ENCODE measurements at regions not wholly inside any gene's neighbourhood (a gene's known extent, or its start where the extent isn't known, plus 50 kb on each side); places are given as distances from the start of the nearest gene placed in this dataset.
"Not testable (repeated sequence)": the region's sequence is repeated elsewhere in the genome, so short reads cannot be mapped to it uniquely, and the experiment has no call there.

DNA sequence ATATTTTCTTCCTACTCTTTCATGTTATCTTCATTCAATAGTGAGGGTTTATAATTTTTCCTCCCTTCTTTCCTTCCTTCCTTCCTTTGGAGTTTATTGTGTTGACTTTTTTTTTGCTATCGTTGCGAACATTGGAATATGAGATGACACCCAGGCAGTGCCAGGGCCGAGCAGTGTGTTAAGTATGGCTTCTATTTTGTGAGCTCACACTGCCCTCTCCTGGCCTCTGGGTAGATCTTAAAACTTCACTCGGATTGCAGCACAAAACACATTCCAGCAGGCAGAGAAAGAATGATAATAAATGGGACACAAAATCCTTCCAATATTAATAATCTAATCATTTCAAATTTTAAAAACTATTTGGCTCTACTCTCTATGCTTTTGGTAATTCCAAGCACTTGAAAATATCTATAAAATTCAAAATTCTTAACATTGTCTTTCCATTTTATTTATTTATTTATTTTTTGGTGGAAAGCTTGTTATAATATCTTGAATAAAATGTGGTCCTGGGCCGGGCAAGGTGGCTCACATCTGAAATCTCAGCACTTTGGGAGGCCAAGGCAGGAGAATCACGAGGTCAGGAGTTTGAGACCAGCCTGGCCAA is 147.4 kb upstream of the OLIG3 start:
- H3K4me3 Mint-ChIP-seq: no peak overlapping the region
- no peaks in the 10 kb centered on the region for H3K9me3 Mint-ChIP-seq
- DNase-seq (ENCODE audit: low spot score in 2 of 2) (peak; percentile 38 to 66), ATAC-seq (peak; percentile 88)
- peaks cover 15% of the 10 kb centered on the region for H3K4me1 Mint-ChIP-seq
- no peak overlapping the region for H3K27ac Mint-ChIP-seq
- no peaks in the 10 kb centered on the region for H3K36me3 Mint-ChIP-seq

DNA sequence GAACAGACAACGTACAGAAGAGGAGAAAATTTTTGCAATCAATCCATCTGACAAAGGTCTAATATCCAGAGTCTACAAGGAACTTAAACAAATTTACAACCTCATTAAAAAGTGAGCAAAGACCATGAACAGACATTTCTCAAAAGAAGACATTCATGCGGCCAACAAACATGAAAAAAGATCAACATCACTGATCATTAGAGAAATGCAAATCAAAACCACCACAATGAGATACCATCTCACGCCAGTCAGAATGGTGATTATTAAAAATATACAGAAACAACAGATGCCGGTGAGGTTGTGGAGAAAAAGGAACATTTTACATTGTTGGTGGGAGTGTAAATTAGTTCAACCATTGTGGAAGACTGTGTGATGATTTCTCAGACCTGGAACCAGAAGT is 149.0 kb upstream of the OLIG3 start:
- H3K36me3 Mint-ChIP-seq; H3K9me3 Mint-ChIP-seq; H3K27ac Mint-ChIP-seq; DNase-seq (ENCODE audit: low spot score in 2 of 2); ATAC-seq; H3K4me3 Mint-ChIP-seq: not testable (repeated sequence)
- peaks cover 16% of the 10 kb centered on the region for H3K4me1 Mint-ChIP-seq

DNA sequence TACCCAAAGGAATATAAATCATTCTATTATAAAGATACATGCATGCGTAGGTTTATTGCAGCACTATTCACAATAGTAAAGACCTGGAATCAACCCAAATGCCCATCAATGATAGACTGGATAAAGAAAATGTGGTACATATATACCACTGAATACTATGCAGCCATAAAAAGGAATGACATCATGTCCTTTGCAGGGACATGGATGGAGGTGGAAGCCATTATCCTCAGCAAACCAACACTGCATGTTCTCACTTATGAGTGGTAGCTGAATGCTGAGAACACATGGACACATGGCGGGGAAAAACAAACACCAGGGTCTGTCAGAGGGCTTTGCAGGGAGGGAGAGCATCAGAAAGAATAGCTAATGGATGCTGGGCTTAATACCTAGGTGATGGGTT is 149.4 kb upstream of the OLIG3 start:
- ATAC-seq; H3K9me3 Mint-ChIP-seq; DNase-seq (ENCODE audit: low spot score in 2 of 2): not testable (repeated sequence)

DNA sequence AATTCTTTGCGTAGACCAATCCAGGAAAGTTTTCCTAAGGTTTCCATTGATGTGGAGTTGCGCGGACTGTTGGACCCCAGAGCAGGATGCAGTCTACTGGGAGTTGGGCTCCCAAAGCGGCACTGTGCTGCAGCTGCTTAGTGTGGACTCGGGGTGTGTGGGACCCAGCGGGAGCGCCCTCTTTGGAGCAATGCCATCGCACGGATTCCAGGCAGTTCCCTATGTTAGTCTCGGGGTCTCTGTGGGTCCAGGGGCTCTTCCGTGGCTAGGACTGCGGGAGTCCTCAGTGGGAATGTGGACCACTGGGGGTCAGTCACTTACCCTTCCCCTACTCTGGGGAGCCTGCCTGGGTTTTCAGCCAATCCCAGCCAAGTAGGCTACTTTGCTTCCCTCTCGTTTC is 151.7 kb upstream of the OLIG3 start:
- ATAC-seq (no peak), DNase-seq (ENCODE audit: low spot score in 2 of 2) (no peak)
- H3K4me1 Mint-ChIP-seq: peaks cover 7% of the 10 kb centered on the region
- no peak overlapping the region for H3K4me3 Mint-ChIP-seq
- no peaks in the 10 kb centered on the region for H3K36me3 Mint-ChIP-seq
- no peak overlapping the region for H3K27ac Mint-ChIP-seq
- H3K9me3 Mint-ChIP-seq: no peaks in the 10 kb centered on the region

More for the DNA sequence above, 149.4 kb upstream of the OLIG3 start:
- not testable (repeated sequence) for H3K36me3 Mint-ChIP-seq, H3K27ac Mint-ChIP-seq, H3K4me3 Mint-ChIP-seq
- H3K4me1 Mint-ChIP-seq: peaks cover 16% of the 10 kb centered on the region

DNA sequence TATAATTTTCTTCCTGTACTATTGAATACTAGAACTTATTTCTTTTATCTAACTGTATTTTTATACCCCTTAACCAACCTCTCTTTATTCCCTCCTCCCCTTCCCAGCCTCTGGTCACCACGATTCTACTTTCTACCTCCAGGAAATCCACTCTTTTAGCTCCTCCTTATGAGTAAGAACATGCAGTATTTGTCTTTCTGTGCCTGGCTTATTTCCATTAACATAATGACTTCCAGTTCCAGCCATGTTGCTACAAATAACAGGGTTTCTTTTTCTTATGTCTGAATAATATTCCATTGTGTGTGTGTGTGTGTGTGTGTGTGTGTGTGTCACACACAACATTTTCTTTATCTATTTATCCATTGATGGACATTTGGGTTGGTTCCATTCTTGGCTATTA is 152.3 kb upstream of the OLIG3 start:
- no peak overlapping the region for H3K4me3 Mint-ChIP-seq
- no peak overlapping the region for H3K27ac Mint-ChIP-seq
- DNase-seq (ENCODE audit: low spot score in 2 of 2) (no peak), ATAC-seq (no peak)
- H3K36me3 Mint-ChIP-seq: no peaks in the 10 kb centered on the region
- H3K9me3 Mint-ChIP-seq: no peaks in the 10 kb centered on the region
- H3K4me1 Mint-ChIP-seq: peaks cover 7% of the 10 kb centered on the region

DNA sequence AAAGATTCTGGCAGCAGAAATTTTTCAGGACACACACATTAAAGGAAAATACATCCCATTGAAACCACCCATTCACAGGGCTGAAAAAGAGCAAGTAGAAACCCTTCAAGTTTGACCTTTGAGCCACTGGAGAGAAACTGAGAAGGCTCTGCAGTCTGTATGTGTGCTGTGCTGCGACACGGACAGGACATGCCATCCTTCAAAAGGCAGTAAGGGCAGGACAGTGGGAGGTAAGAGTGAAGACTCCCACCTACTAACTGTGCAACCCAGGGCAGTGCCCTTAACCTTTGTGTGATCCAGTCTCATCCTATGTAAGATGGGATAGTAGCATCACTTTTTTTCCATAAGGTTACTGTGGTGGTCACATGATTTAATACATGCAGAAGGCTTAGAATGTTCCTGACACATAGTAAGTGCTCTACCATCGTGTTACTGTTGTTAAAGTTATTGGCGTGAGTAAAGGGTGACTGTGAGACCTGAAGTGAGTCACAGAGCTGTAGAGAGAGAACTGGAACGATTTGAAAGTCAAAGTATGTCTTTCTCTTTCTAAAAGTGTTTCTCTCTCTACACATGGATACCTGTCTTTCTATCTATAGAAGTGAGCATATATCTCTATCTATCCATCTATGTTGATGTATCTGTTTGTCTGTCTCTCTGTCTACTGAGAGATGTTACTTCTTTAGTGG is 153.7 kb upstream of the OLIG3 start:
- H3K4me3 Mint-ChIP-seq: peak overlapping the region; percentile 10
- peaks cover 7% of the 10 kb centered on the region for H3K4me1 Mint-ChIP-seq
- DNase-seq (ENCODE audit: low spot score in 2 of 2): no peak
- no peaks in the 10 kb centered on the region for H3K36me3 Mint-ChIP-seq
- H3K27ac Mint-ChIP-seq: no peak overlapping the region
- H3K9me3 Mint-ChIP-seq: no peaks in the 10 kb centered on the region
- peak; percentile 94 for ATAC-seq

DNA sequence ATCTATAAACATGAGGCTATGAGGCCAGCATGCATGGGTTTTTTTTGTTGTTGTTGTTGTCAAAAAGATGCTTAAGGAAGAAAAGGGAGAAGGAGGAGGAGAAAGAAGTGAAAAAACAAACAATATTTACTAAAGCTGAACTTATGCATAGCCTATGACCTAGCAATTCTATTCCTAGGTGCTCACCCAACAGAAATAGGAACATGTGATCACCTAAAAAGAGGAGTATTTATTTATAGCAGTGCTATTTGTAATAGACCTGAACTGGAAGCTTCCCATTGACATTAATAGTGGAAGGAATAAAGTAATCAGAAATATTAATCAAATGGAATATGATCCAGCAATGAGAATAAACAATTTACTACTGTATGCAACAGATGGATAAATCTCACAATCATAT is 156.5 kb upstream of the OLIG3 start:
- peaks cover 7% of the 10 kb centered on the region for H3K4me1 Mint-ChIP-seq

DNA sequence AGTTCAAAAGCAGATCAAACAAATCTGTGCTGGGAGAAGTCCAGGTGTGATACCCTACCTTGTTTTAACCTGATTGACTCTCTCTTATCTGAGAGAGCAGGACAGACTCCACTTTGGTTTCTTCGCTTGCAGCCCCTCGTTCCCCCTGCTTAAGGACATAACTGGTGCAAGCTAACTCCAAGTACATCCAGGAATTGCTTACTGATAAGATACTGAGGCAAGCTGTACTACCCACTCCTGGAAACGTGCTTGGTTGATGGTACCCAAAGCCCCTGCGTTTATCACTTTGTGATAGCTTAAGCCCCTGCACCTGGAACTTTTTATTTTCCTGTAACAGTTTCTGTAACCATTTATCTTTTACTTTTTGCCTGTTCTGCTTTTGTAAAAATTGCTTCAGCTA is 157.0 kb upstream of the OLIG3 start:
- Mint-ChIP-seq H3K36me3 (no peaks in the 10 kb centered on the region), H3K4me3 (no peak overlapping the region), H3K9me3 (no peaks in the 10 kb centered on the region), H3K4me1 (peaks cover 7% of the 10 kb centered on the region), H3K27ac (no peak overlapping the region)
- no peak for ATAC-seq
- DNase-seq (ENCODE audit: low spot score in 2 of 2): no peak

More for the DNA sequence above, 156.5 kb upstream of the OLIG3 start:
- Mint-ChIP-seq H3K27ac (no peak overlapping the region), H3K4me3 (no peak overlapping the region), H3K36me3 (no peaks in the 10 kb centered on the region), H3K9me3 (no peaks in the 10 kb centered on the region)
- ATAC-seq: no peak
- no peak for DNase-seq (ENCODE audit: low spot score in 2 of 2)

DNA sequence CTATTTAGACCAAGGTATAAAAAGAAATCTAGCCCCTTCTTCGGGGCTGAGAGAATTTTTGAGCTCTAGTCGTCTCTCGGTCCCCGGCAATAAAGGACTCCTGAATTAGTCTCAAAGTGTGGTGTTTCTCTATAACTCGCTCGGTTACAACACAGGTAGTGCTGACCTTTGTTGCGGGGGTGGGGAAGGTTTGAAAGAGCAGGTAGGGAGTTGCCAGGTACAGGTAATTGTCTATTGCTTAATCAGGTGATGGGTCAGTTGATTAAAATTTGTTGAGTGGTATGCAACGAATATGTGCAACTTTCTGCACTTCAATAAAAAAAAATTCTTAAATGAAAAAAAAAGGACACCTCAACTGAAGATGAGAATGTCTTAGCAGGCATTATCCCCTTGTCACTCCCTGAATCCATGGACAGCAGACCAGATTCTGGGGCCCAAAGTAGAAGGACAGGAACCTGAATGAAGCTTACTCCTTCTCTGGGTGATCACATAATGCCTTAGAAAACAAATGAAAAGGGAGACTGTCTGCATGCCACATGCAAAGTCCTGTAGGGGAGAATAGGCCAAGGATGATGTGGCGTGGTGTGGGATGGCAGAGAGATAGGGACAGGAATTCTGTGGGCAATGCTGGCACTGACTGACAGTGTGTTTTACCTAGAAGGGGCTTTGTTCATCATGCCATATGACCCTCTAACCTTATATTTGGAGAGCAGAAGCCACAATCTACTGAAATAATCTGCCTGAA is 157.6 kb upstream of the OLIG3 start:
- ATAC-seq (no peak), DNase-seq (ENCODE audit: low spot score in 2 of 2) (no peak)
- Mint-ChIP-seq H3K36me3 (no peaks in the 10 kb centered on the region), H3K27ac (no peak overlapping the region), H3K4me3 (no peak overlapping the region), H3K4me1 (peaks cover 13% of the 10 kb centered on the region), H3K9me3 (no peaks in the 10 kb centered on the region)

DNA sequence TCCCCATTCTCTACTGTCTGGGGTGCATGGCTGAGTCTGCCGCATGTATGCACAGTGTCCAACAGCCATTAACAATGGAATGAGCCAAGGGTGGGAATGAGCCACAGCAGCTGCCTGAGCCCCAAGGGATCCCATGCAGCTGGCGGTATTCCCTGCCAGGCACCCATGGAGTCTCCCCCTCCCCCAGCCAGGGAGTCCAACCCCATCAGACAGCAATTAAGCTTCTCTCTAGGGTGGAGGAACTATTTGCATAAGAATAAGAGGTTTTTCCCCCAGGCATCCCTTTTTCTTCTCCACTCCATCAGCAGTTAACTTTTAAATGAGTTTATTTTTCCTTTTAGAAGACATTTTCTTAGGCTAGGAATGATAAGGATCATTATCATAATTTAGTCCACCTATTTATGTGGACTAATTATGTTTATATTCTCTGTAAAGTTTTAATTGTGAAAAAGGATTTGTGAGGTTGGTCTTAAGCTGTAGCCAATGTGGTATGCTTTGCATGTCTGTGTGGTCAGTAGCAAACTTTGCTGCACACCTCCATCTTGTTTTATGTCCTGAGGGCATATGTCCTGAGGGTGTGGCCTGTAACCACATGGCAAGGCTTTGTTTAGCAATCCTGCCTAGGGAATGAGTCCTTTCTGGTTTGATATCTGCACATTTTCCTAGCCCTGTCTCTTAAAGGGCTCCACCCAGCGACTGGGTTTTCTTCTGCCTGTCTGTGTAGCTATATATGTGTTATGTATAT is 158.9 kb upstream of the OLIG3 start:
- no peak for ATAC-seq
- no peak for DNase-seq (ENCODE audit: low spot score in 2 of 2)
- no peaks in the 10 kb centered on the region for H3K9me3 Mint-ChIP-seq

DNA sequence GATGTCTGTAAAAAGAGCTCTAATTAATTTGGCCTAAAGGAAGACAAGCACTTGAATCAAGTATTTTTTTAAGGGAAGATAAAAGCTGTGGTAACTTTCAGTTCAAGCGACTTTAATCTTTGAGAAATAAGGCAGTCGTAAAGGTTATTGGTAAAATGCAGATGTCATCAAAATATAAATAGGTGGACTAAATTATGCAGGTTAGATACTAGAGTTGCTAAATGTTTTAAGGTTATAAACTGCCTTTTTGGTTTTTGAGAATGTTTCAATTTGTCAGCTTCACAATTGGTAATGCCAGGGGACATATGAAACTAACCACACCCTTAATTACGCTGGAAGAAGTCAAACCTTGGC is 159.5 kb upstream of the OLIG3 start:
- DNase-seq (ENCODE audit: low spot score in 2 of 2) (no peak), ATAC-seq (no peak)
- H3K9me3 Mint-ChIP-seq: no peaks in the 10 kb centered on the region
- peaks cover 6% of the 10 kb centered on the region for H3K36me3 Mint-ChIP-seq
- H3K4me3 Mint-ChIP-seq: no peak overlapping the region
- no peak overlapping the region for H3K27ac Mint-ChIP-seq
- peaks cover 25% of the 10 kb centered on the region for H3K4me1 Mint-ChIP-seq

More for the DNA sequence above, 158.9 kb upstream of the OLIG3 start:
- H3K36me3 Mint-ChIP-seq: peaks cover 6% of the 10 kb centered on the region
- H3K4me1 Mint-ChIP-seq: peaks cover 24% of the 10 kb centered on the region
- H3K27ac Mint-ChIP-seq: no peak overlapping the region
- no peak overlapping the region for H3K4me3 Mint-ChIP-seq

DNA sequence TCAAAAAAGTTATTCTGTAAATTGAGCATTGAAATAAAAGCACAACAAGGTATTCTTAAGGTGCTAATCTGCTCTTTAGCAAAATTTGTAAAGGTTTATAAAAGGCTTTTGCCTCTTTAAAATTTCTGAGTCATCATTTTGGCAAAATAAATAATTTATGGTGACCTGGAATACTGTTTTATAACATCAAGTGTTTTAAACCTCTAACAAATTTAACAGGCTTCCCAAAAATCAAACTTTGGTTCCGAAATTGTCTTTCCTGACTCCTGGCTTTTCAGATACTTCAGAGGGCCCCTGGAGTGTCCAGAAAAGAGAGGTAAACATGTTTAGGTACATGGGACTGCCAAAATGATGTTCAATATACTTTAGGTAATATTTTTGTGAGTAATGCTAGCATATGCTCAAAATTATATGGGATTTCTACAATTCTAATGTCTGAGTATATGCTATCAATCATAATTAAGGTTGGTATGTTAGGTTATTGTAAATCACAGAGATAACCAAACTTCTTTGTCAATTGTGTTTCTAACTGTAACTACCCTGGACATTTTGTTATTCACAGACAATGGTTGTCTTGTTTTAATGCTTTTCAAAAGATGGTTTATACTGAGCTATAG is 160.3 kb upstream of the OLIG3 start:
- DNase-seq (ENCODE audit: low spot score in 2 of 2) (no peak), ATAC-seq (no peak)
- Mint-ChIP-seq H3K9me3 (no peaks in the 10 kb centered on the region), H3K36me3 (peaks cover 6% of the 10 kb centered on the region), H3K4me1 (peaks cover 30% of the 10 kb centered on the region), H3K4me3 (no peak overlapping the region), H3K27ac (no peak overlapping the region)

DNA sequence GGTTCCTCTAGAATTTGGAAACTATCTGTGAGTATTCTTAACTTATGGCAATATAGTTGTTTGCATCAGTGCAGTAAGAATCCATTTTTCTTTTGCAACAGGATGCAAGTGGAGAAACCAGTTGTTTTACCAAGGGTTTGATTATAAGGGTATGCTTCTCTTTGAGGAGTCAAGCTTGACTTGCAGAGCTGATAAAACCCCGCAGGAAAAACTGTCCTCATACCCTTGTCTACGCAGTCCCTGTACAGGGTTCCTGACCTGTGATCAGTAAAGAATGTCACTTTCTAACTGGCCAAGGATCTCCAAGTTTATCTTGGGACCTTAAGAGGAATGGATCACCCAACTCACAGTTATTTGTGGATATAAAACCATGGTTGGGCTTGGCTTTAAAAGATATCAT is 161.1 kb upstream of the OLIG3 start:
- Mint-ChIP-seq H3K4me3 (no peak overlapping the region), H3K4me1 (peaks cover 30% of the 10 kb centered on the region), H3K27ac (no peak overlapping the region), H3K9me3 (no peaks in the 10 kb centered on the region), H3K36me3 (peaks cover 6% of the 10 kb centered on the region)
- ATAC-seq (no peak), DNase-seq (ENCODE audit: low spot score in 2 of 2) (no peak)

DNA sequence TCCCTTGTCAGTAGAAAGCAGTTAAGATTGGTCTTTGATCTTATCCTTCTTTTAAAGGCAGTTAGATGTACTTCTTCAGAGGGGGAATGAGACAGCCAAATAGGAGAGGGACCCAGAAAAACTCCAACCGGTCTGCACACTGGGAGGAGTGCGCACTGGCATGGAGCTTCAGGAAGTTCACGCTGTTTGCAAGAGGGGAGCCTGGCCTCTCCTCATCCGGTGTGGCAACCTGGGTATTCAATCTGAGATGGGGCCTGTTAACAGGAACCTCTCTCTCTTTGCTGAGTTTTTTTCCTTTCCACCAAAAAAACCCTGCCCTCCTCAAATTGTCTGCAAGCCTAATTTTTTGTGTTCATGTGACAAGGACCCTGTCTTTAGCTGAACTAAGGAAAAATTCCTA is 162.5 kb upstream of the OLIG3 start:
- ATAC-seq (no peak), DNase-seq (ENCODE audit: low spot score in 2 of 2) (no peak)
- H3K36me3 Mint-ChIP-seq: peaks cover 6% of the 10 kb centered on the region
- H3K4me3 Mint-ChIP-seq: peak overlapping the region; percentile 50
- peaks cover 33% of the 10 kb centered on the region for H3K4me1 Mint-ChIP-seq
- peak overlapping the region; percentile 73 for H3K27ac Mint-ChIP-seq
- H3K9me3 Mint-ChIP-seq: no peaks in the 10 kb centered on the region

DNA sequence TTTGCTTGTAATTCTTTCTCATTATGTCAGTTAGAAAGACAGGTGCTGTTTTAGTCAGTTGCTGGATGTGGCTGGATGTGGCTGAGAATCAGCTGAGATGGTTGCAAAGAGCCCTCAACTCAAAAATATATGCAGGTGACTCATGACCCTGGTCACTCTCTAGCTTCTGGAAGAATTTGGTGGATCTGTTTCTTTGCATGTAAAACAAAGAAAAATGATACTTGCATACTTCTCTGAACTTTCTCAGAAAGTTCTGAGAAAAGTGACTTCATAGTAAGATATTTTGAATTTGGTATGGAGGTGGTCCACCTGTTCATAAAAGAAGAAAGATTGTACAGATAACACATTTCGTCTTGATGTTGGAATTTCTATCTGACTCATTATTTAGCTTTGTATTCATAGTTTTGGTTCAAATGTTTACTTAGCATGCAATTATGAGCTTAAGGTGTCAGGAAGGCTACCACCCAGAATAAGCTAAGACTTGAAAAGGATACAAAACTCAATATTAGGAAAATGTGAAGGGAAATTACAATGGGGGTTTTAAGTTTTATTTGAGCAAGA is 163.2 kb upstream of the OLIG3 start:
- H3K4me1 Mint-ChIP-seq: peaks cover 35% of the 10 kb centered on the region
- H3K9me3 Mint-ChIP-seq: no peaks in the 10 kb centered on the region
- ATAC-seq (peak; percentile 96), DNase-seq (ENCODE audit: low spot score in 2 of 2) (no peak)
- H3K36me3 Mint-ChIP-seq: peaks cover 6% of the 10 kb centered on the region
- H3K27ac Mint-ChIP-seq: peak overlapping the region; percentile 73
- peak overlapping the region; percentile 50 for H3K4me3 Mint-ChIP-seq

Data from stimulated activated effector memory CD8-positive, alpha-beta T cell treated with anti-CD3 and anti-CD28 coated beads, Interleukin-12 subunit alpha, Interleukin-12 subunit beta, amount 100 ng/mL, for 72 hours (primary cell).